IPS-20b (cell line): ENCODE measurements at regions not wholly inside any gene's neighbourhood (a gene's known extent, or its start where the extent isn't known, plus 50 kb on each side); places are given as distances from the start of the nearest gene placed in this dataset.

ENCODE experiments used
- H3K27ac ChIP-seq: one replicate; pipeline ENCODE4 v1.5.1; 2013; ENCODE audit warnings: low read length
- H3K27me3 ChIP-seq: 2 replicates; pipeline ENCODE4 v1.6.1; 2013; ENCODE audit warnings: mild to moderate bottlenecking, low read length, inconsistent platforms; ENCODE audit not compliant: insufficient read depth
- H3K36me3 ChIP-seq: 2 replicates; pipeline ENCODE4 v1.6.1; 2013; ENCODE audit warnings: low read depth, mild to moderate bottlenecking, inconsistent platforms, low read length, moderate library complexity; ENCODE audit not compliant: insufficient read depth
- H3K4me1 ChIP-seq: 2 replicates; pipeline ENCODE4 v1.6.1; 2013; ENCODE audit warnings: mild to moderate bottlenecking, control low read depth, inconsistent platforms, low read length, moderate library complexity; ENCODE audit not compliant: insufficient read depth
- H3K4me3 ChIP-seq: 2 replicates; pipeline ENCODE4 v1.5.1; 2013; ENCODE audit warnings: mild to moderate bottlenecking, low read length, inconsistent platforms
- H3K9ac ChIP-seq: 2 replicates; pipeline ENCODE4 v1.6.1; 2013; ENCODE audit warnings: low read depth, mild to moderate bottlenecking, inconsistent platforms, low read length, moderate library complexity
- H3K9me3 ChIP-seq: 2 replicates; pipeline ENCODE4 v1.6.1; 2013; ENCODE audit warnings: mild to moderate bottlenecking, low read depth, low read length, inconsistent platforms; ENCODE audit not compliant: insufficient read depth

- no peaks in the 10 kb centered on the region for H3K27me3 ChIP-seq
- H3K9me3 ChIP-seq, result peaks cover 9% of the 10 kb centered on the region; the same call in 1 of the 2 replicates
- H3K27ac ChIP-seq, result no peak overlapping the region
- H3K36me3 ChIP-seq, result no peaks in the 10 kb centered on the region
- H3K4me3 ChIP-seq, result no peak overlapping the region
- no peak overlapping the region for H3K9ac ChIP-seq
- no peaks in the 10 kb centered on the region for H3K4me1 ChIP-seq
Observed at GRCh38 chr5:67526793-67527192, 330.2 kb upstream of the CD180 start.

DNA sequence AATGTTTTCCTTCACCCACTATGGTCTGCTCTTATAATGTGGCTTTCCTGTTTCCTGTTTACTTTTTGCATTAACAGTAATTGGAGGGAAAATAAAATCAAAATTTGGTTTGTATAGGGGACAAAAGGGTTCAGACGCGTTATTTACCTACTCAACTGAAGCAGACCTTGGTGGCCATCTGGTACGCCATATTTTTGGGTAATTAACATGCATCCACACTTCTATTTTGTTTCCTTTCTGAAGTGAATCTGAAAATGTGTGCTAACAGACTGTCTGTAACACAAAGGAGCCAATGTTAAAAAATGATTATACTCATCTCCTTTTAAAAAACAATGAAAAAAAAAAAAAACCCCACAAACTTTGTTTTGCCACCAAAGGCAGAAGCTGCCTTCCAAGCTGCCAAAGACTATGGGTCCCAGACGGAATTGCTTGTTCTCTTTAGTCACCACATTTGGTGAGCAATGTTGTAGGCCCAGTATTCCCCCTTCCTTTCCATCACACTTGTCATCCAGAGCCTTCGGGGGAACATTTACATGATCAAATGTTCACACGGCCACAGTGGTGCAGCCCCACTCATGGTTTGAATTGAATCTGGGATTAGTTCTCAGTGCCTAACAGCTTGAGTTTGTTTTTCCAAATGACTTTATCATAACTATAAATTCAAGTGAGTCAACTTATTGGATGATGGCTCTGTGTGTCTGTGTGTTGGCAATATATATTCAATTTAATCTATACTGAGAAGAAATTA is 323.7 kb upstream of the CD180 start:
- Histone ChIP-seq H3K36me3 (no peaks in the 10 kb centered on the region), H3K9me3 (no peaks in the 10 kb centered on the region), H3K9ac (no peak overlapping the region), H3K27me3 (no peaks in the 10 kb centered on the region), H3K27ac (no peak overlapping the region), H3K4me3 (no peak overlapping the region), H3K4me1 (no peaks in the 10 kb centered on the region)

DNA sequence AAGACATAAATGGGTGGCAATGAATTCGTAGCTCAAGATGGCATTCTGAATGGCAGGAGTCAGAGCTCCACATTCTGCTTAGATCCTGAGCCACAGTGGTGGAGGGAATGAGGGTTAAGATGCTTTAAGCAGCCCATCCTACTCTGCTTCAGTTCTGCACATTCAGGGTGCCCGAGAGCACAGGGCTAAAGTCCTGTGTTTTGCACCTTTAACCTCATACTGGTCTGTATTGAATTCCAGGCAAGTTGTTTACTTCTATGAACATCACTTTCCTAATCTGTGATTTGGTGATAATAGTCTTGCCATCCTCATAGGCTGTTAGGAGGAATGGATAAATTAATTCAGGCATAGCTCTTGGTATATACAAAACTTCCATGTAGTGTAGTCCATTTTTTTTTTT is 321.6 kb upstream of the CD180 start:
- H3K9me3 ChIP-seq, result no peaks in the 10 kb centered on the region
- H3K4me3 ChIP-seq, result no peak overlapping the region
- H3K4me1 ChIP-seq, result no peaks in the 10 kb centered on the region
- H3K27me3 ChIP-seq, result no peaks in the 10 kb centered on the region
- H3K9ac ChIP-seq, result no peak overlapping the region
- no peaks in the 10 kb centered on the region for H3K36me3 ChIP-seq
- no peak overlapping the region for H3K27ac ChIP-seq

- no peaks in the 10 kb centered on the region for H3K4me1 ChIP-seq
- H3K27me3 ChIP-seq, result no peaks in the 10 kb centered on the region
- H3K27ac ChIP-seq, result no peak overlapping the region
- H3K4me3 ChIP-seq, result no peak overlapping the region
- H3K9me3 ChIP-seq, result no peaks in the 10 kb centered on the region
- no peak overlapping the region for H3K9ac ChIP-seq
- H3K36me3 ChIP-seq, result no peaks in the 10 kb centered on the region
Observed at GRCh38 chr5:67516948-67517565, 320.5 kb upstream of the CD180 start.

DNA sequence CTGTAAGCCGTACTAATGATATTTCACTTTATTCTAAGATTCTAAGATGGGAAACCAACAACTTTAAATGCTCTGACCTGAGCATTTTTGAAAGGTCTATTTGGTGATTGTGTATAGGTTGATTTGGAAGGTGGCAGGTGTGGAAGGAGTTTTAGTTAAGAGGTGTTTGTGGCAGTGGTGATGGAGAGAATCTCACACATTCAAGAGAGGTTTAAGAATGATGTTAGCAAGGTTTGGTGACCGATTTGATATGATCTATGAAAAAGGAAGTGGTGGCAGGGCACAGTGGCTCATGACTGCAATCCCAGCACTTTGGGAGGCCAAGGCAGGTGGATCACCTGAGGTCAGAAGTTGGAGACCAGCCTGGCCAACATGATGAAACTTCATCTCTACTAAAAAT is 319.2 kb upstream of the CD180 start:
- Histone ChIP-seq H3K27ac (no peak overlapping the region), H3K9me3 (no peaks in the 10 kb centered on the region)

DNA sequence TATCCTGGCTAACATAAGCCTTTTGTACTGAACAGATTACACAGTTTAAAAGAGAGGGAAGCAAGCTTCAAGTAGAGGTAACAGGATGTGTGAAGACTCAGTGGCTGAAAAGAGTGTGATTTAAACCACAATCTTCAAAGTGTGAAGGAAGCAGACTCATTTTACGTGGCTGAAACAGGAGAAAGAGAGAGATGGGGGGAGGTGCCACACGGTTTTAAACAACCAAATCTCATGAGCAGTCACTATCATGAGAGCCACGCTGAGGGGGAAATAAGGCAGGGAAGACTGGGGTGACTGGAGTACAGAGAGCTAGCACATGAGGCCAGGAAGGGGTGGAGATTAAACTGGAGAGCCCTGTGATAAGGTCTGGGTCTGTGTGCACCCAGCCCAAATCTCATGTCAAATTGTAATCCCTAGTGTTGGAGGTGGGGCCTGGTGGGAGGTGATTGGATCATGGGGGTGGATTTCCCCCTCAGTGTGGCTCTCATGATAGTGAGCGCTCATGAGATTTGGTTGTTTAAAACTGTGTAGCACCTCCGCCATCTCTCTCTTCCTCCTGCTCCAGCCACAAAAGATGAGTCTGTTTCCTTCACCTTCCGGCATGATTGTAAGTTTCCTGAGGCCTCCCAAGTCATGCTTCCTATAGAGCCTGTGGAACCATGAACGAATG is 318.6 kb upstream of the CD180 start:
- Histone ChIP-seq H3K27ac (no peak overlapping the region), H3K4me1 (no peaks in the 10 kb centered on the region), H3K4me3 (no peak overlapping the region), H3K27me3 (no peaks in the 10 kb centered on the region), H3K9me3 (no peaks in the 10 kb centered on the region), H3K9ac (no peak overlapping the region), H3K36me3 (no peaks in the 10 kb centered on the region)

More for the DNA sequence above, 319.2 kb upstream of the CD180 start:
- Histone ChIP-seq H3K9ac (no peak overlapping the region), H3K4me1 (no peaks in the 10 kb centered on the region), H3K4me3 (no peak overlapping the region), H3K36me3 (no peaks in the 10 kb centered on the region), H3K27me3 (no peaks in the 10 kb centered on the region)

DNA sequence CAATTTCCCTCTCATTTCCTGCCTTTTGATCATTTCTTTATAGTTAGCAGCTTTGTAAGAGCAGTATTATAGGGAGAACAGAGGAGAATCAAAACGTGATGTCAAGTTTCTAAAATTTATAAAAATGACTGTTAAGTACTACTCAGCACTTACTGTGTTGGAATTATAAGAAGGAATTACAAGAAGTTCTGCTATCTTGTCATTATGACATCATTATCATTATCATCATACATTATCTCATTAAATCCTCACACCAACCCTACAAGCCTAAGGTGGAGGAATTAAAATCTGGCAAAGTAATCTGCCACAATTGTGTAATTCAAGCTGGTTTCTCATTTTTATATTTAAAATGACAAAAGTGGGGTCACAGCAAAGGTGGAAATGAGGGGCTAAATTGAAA is 316.2 kb upstream of the CD180 start:
- Histone ChIP-seq H3K4me1 (no peaks in the 10 kb centered on the region), H3K36me3 (no peaks in the 10 kb centered on the region), H3K9ac (no peak overlapping the region), H3K27ac (no peak overlapping the region), H3K27me3 (no peaks in the 10 kb centered on the region), H3K4me3 (no peak overlapping the region), H3K9me3 (no peaks in the 10 kb centered on the region)

GRCh38 chr5:67511911-67512310 is 315.3 kb upstream of the CD180 start:
- H3K27ac ChIP-seq, result no peak overlapping the region
- no peak overlapping the region for H3K9ac ChIP-seq
- H3K4me1 ChIP-seq, result no peaks in the 10 kb centered on the region
- H3K27me3 ChIP-seq, result no peaks in the 10 kb centered on the region
- no peaks in the 10 kb centered on the region for H3K36me3 ChIP-seq
- no peak overlapping the region for H3K4me3 ChIP-seq
- no peaks in the 10 kb centered on the region for H3K9me3 ChIP-seq

GRCh38 chr5:67510204-67510603 is 313.6 kb upstream of the CD180 start:
- Histone ChIP-seq H3K9me3 (no peaks in the 10 kb centered on the region), H3K27ac (no peak overlapping the region), H3K9ac (no peak overlapping the region), H3K36me3 (no peaks in the 10 kb centered on the region), H3K27me3 (no peaks in the 10 kb centered on the region), H3K4me1 (no peaks in the 10 kb centered on the region), H3K4me3 (no peak overlapping the region)

GRCh38 chr5:67509402-67510186 is 313.0 kb upstream of the CD180 start:
- H3K27me3 ChIP-seq, result no peaks in the 10 kb centered on the region
- no peaks in the 10 kb centered on the region for H3K4me1 ChIP-seq
- no peaks in the 10 kb centered on the region for H3K9me3 ChIP-seq
- no peak overlapping the region for H3K27ac ChIP-seq
- no peak overlapping the region for H3K4me3 ChIP-seq
- no peak overlapping the region for H3K9ac ChIP-seq
- no peaks in the 10 kb centered on the region for H3K36me3 ChIP-seq

GRCh38 chr5:67506241-67506640 is 309.6 kb upstream of the CD180 start:
- no peak overlapping the region for H3K9ac ChIP-seq
- no peaks in the 10 kb centered on the region for H3K27me3 ChIP-seq
- H3K27ac ChIP-seq, result no peak overlapping the region
- no peaks in the 10 kb centered on the region for H3K36me3 ChIP-seq
- H3K4me1 ChIP-seq, result no peaks in the 10 kb centered on the region
- H3K9me3 ChIP-seq, result no peaks in the 10 kb centered on the region
- no peak overlapping the region for H3K4me3 ChIP-seq
